Mammary epithelial cell (primary cell): ENCODE measurements at regions not wholly inside any gene's neighbourhood (a gene's known extent, or its start where the extent isn't known, plus 50 kb on each side); places are given as distances from the start of the nearest gene placed in this dataset.

Experiments
- CTCF ChIP-seq, 2 donors: IDR thresholded peaks in 1 of 2; conservative IDR thresholded peaks in 1 of 2; 2 replicates each; pipeline ENCODE4 v1.5.1; 2011 to 2012; ENCODE audit warnings: inconsistent platforms in 2 of 2, low read length in 2 of 2, mild to moderate bottlenecking in 2 of 2, control low read depth in 1 of 2, low read depth in 1 of 2; ENCODE audit not compliant: insufficient read depth in 1 of 2; ENCODE audit errors: extremely low read depth in 1 of 2
- EZH2 ChIP-seq: IDR thresholded peaks from 2 replicates; pipeline ENCODE4 v1.6.1; 2012; ENCODE audit warnings: low read length, inconsistent platforms, borderline replicate concordance

GRCh38 chr1:234756857-234757256, 146.9 kb upstream of the IRF2BP2 start:
- TF ChIP-seq CTCF (conservative IDR thresholded peaks at IDR 0.05 in 1 of 2, IDR thresholded peaks at IDR 0.05 in 1 of 2; ENCODE audit: extremely low read depth in 1 of 2, insufficient read depth in 1 of 2, low read depth in 1 of 2, low read length in 2 of 2) (no peak), EZH2 (no peak)
